ENCODE measurements at regions not wholly inside any gene's neighbourhood (a gene's known extent, or its start where the extent isn't known, plus 50 kb on each side); places are given as distances from the start of the nearest gene placed in this dataset.

DNA sequence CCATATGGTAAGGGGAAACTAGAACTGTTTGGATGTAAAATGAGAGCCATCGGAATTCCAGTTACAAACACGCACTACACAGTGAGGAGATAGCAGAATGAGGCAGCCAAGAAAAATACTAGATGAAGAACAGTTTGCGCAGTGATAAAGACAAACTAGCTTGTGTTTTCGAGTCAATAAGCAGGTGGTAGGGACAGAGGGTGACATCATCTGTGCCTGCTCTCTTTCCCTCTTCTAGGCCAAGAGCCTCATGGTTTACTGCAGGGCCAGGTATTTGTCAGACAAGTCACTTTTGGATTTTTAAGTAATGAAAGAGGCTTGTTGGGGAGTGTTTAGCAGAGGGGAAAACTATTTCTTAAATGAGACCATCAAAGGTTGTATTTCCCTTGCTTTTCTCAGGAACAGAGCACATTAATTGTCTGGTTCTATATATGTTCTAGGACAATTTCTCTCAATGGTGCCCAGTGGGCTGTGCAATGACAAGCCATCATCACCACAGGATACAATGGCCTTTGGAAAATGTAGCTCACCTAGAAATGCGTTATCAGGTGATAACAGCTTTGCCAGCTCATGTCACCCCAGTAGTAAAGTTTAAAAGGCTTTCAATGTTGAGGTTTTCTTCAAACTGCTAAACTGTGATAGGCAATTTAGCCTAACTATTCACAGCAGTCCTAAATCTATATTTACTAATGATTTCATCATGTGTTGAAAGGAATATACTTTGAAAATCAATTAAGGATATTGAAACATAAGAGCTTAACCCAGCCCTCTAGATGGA, 1210.3 kb upstream of the ZEB2 start:
- TF ChIP-seq, protein P1, sequence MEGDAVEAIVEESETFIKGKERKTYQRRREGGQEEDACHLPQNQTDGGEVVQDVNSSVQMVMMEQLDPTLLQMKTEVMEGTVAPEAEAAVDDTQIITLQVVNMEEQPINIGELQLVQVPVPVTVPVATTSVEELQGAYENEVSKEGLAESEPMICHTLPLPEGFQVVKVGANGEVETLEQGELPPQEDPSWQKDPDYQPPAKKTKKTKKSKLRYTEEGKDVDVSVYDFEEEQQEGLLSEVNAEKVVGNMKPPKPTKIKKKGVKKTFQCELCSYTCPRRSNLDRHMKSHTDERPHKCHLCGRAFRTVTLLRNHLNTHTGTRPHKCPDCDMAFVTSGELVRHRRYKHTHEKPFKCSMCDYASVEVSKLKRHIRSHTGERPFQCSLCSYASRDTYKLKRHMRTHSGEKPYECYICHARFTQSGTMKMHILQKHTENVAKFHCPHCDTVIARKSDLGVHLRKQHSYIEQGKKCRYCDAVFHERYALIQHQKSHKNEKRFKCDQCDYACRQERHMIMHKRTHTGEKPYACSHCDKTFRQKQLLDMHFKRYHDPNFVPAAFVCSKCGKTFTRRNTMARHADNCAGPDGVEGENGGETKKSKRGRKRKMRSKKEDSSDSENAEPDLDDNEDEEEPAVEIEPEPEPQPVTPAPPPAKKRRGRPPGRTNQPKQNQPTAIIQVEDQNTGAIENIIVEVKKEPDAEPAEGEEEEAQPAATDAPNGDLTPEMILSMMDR (conservative IDR thresholded peaks at IDR 0.05): no peak
- TF ChIP-seq EZH2 (IDR thresholded peaks at IDR 0.05; ENCODE audit: low read depth): no peak
